Left renal pelvis (tissue), 4 donors: ENCODE measurements at regions not wholly inside any gene's neighbourhood (a gene's known extent, or its start where the extent isn't known, plus 50 kb on each side); places are given as distances from the start of the nearest gene placed in this dataset.
"Not testable (repeated sequence)": the region's sequence is repeated elsewhere in the genome, so short reads cannot be mapped to it uniquely, and the experiment has no call there.

Experiments
- DNase-seq, 4 donors: peaks; one replicate each; pipeline ENCODE4 v3.0.0-alpha.2; 2013; ENCODE audit warnings: low read depth in 4 of 4, low spot score in 3 of 4

DNA sequence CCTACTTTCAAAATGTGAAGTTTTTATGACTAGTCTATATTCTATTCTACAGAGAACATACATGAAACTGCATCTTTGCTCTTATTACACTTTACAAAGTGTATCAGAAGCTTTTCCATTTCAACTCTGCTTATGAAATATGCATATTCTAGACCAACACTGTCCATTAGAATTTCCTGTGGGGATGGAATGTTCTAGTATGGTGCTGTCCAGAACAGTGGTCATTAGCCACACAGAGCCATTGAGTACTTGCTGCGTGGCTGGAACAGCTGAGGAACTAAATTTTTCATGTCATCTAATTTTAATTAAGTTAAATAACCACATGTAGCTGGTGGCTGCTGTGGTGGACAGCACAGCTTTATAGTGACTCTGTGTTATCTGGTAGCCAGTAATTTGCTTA is 105.9 kb upstream of the PDE10A start:
- DNase-seq = no peak

DNA sequence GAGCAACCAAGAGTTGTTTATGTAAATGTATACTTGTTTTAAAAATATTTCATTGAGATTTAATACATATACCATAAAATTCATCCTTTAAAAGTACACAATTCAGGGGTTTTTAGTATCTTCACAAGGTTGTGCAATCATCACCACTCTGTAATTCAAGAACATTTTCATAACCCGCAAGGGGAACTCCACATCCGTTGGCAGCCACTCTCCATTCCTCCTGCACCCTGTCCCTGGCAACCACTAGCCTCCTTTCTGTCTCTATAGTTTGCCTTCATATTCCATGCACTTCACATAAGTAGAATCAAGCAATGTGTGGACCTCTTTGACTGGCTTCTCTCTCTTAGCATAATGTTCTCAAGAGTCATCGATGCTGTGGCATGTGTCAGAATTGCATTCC is 104.2 kb upstream of the PDE10A start:
- no peak for DNase-seq

- DNase-seq = no peak
Observed at GRCh38 chr6:165766457-165766856, 103.4 kb upstream of the PDE10A start.

DNA sequence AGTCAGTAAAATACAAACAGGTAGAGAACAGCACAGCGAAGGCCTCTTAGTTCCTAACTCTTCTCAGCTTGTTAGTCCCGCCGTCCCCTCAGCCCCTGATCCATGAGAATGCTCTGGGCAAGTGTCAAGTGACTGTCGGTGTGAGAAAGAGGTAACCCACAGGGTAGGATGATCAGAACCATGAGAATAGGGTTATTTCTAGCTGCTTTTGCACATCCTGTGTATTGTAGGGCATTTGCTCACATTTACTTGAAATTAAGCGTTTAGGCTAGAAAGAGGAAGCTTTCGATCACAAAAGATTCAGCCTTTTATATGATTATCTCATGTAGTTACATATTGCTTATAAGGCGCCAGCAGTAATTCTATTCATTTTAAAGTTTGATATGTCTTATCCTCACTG is 103.0 kb upstream of the PDE10A start:
- DNase-seq = no peak

DNA sequence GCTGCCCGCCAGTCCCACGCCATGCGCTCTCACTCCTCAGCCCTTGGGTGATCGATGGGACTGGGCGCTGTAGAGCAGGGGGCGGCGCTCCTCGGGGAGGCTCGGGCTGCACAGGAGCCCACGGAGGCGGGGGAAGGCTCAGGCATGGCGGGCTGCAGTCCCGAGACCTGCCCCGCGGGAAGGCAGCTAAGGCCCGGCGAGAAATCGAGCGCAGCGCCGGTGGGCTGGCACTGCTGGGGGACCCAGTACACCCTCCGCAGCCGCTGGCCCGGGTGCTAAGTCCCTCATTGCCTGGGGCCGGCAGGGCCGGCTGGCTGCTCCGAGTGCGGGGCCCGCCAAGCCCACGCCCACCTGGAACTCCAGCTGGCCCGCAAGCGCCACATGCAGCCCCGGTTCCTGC is 102.2 kb upstream of the PDE10A start:
- not testable (repeated sequence) for DNase-seq

DNA sequence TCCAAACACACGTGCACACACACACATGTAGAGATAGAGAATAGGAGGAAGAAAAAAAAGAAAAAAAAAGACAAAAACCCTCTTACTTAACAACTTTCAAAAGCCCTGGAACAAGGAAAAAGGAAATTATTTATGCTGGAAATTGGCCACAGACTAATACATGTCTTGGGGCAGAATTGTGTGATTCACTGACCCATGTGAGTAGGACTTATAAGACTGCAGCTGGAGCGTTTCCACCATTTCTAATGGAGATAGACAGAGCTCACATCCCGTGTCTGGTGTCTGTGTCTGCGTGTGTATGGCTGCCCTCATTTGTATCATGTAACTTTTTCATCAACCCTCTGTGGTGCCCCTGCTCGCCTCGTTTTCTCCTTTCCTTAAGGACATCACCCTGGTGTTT is 99.8 kb upstream of the PDE10A start:
- no peak for DNase-seq

- DNase-seq = no peak
Observed at GRCh38 chr6:165762125-165762524, 99.1 kb upstream of the PDE10A start.

- DNase-seq = no peak
Observed at GRCh38 chr6:165760803-165761185, 97.8 kb upstream of the PDE10A start.

DNA sequence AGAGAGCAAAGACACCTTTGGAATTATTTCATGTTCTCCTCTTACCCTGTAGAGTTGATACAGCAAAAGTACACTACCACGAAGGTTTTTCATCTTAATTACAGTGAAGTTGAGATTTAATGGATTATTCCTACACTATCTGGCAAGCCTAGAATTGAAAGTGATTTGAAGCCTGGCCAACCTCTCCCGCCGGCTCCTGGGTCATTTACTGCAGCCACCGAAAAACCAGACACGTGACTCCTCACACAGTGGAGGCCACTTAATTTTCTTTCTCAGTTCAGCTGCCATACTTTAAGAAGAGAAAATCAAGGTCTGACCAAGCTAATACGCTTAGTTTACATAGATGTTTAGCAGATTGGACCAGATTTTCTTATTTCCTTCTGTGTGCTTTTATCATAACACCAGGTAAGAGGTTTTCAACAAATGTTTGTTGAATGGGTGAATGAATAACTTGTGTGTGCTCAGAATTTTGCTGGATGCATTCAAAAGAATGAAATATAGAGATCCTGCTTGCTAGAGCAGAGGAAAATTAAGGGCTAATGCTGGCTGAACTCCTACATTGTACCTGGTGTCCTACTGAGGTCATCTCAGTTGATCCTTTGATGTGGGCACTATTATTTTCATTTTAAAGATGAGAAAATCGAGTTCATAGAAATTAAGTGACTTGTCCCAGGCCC is 97.2 kb upstream of the PDE10A start:
- no peak for DNase-seq

DNA sequence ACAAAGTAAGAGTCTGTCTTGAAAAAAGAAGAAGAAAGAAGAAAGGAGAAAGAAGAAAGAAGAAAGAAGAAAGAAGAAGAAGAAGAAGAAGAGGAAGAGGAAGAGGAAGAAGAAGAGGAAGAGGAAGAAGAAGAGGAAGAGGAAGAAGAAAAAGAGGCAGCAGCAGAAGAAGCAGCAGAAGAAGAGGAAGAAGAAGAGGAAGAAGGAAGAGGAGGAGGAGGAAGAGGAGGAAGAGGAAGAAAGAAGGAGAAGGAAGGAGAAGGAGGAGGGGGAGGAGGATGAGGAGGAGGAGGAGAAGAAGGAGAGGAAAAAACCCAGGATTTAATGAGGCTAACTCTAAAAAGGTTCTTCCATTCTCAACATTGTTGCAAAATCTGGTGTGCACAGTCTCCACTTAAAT is 95.4 kb upstream of the PDE10A start:
- DNase-seq = no peak

DNA sequence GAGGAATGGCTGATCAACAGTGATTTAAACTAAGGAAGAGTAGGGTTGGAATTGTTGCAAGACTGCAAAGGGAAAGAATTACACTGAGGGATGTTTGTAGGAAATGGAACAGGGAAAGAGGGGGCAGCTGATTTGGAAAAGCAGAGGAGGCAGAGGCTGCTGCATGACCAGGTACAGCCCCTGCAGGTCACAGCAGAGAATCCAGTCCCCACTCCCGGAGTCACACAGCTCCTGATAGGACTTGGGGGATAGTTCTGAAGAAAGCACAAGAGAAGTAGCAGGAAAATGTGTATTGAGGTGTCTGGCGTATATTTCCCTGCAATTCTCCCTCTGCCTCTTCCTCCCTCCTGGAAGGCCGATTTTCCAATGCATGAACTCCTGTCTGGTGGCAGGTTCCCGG is 92.5 kb upstream of the PDE10A start:
- DNase-seq = no peak

DNA sequence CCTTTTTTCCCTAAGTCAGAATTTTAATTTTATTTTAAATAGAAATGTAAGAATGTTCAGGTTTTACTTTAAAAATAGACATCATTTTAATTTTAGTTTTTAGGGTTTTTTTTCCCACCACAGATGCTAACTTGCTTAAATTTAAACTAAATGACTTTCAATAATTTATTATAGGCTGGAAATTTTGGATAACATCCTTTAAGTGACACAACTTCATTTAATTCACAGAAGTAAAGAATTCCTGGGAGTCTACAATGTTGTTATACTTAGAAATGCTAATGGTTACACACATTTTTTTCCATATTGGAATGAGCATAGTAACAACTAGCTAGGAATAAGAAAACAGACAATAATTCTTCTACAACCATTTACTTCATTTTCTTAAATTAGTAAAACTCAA is 90.5 kb upstream of the PDE10A start:
- DNase-seq = no peak

DNA sequence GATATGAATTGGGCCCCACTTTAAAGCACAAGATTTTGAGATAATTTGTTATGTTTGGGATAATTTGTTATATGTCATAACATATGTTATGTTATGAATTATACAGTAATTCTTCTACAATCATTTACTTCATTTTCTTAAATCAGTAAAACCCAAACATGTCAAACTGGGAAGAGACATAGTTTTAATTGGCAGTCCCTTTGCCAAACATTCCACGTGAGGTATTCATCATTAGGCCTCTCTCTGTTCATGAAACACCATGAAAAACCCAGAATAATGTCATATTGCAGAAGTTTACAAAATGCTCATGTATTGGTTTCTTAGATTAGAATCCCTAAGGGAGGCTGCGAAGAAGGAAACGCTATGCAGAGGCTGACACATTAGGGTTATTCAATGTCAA is 89.4 kb upstream of the PDE10A start:
- DNase-seq = no peak

GRCh38 chr6:165751486-165751885 is 88.4 kb upstream of the PDE10A start:
- DNase-seq = no peak

DNA sequence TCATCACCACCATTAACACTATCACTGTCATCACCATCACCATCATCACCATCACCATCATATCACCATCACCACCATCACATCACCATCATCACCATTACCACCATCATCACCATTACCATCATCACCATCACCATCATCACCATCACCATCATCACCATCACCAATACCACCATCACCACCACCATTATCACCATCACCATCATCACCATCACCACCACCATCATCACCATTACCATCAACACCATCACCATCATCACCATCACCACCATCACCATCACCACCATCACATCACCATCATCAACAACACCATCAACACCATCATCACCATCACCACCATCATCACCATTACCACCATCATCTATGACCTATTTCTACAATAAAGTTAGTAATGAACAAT is 86.1 kb upstream of the PDE10A start:
- no peak for DNase-seq

- no peak for DNase-seq
Observed at GRCh38 chr6:165748390-165748789, 85.3 kb upstream of the PDE10A start.

DNA sequence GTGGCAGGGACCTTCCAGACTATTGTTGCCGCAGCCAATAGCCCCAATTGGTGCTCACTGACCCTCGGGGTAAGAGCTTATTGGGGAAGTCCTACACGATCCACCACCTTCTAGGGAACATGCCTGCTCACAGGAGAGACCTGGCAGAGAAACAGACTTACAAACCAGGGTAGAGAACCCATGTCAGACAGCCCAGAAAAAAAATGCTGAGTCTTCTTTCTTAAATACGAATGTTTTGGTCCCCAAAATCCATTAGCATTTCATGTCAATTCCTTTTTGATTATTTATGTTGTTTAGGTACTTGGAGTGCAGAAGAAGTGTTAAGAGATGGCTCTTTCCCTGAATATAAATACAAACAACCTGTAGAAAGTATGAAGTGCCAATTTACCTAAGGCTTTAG is 84.9 kb upstream of the PDE10A start:
- no peak for DNase-seq

GRCh38 chr6:165746331-165746730 is 83.3 kb upstream of the PDE10A start:
- DNase-seq = no peak

DNA sequence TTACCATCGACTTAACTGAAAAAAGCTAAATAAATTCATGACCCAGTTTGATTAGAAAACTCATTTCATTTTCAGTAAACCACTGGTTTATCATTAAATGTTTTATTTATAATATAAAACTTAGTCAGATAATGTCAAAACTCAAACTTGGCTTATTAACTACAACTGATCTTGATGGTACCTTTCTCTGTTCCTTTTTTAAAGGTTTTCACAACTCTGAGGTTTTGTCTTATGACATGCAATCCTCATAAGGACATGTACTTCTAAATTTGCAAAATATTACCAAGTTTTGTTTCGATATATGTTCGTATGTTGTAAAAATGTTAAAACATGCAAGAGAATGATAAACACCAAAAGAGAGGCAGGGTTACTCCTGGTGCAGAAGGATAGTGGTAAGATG is 82.5 kb upstream of the PDE10A start:
- no peak for DNase-seq

GRCh38 chr6:165744555-165745228 is 81.7 kb upstream of the PDE10A start:
- DNase-seq = no peak

GRCh38 chr6:165743366-165743898 is 80.4 kb upstream of the PDE10A start:
- DNase-seq = no peak

- no peak for DNase-seq
Observed at GRCh38 chr6:165742047-165742446, 79.0 kb upstream of the PDE10A start.

DNA sequence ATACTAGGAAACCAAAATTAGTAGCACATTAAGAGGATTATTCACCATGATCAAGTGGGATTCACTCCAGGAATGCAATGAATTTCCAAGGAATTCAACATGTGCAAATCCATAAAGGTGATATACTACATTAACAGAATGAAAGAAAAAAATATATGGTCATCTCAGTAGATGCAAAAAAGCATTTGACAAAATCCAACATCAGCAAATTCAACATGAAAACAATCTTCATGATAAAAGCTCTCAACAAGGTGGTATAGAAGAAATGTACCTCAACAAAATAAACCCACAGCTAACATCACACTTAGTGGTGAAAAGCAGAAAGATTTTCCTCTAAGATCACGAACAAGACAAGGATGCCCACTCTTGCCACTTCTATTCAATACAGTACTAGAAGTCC is 74.4 kb upstream of the PDE10A start:
- DNase-seq = no peak
